Fibroblast of mammary gland (primary cell): ENCODE measurements at regions not wholly inside any gene's neighbourhood (a gene's known extent, or its start where the extent isn't known, plus 50 kb on each side); places are given as distances from the start of the nearest gene placed in this dataset.

Source experiments
- DNase-seq: peaks from one replicate; pipeline ENCODE4 v3.0.0-alpha.2; 2010; ENCODE audit warnings: low read depth
- H3K4me3 ChIP-seq: 2 replicates; pipeline ENCODE4 v1.5.1; 2011; ENCODE audit warnings: low read depth, mild to moderate bottlenecking, low read length, moderate library complexity; ENCODE audit not compliant: control insufficient read depth
- TF ChIP-seq, protein P1 (sequence below): conservative IDR thresholded peaks from 2 replicates; pipeline ENCODE4 v1.5.1; 2011; ENCODE audit warnings: low read depth, low read length, inconsistent platforms; ENCODE audit not compliant: control insufficient read depth, insufficient read depth

DNA sequence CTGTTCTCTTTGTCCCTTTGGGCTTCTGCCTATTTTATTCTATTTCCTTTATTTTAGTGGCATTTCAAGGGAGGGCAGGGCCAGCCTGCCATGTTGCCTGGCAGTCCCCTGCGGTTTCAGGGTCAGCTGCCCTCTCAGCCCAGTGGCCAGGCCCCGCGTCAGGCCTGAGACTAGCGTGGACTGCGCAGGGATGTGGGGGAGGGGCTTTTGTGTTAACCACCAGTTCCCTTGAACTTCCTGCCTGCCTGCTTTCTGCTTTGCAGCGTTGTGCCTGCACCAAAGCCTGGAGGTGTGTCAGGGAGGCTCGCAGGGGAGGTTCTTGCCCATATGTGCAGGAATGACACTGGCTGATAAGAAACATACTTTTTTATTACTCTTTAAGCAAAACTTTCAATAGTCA lies 157.6 kb downstream of the SLC35B3 start:
- no peak overlapping the region for H3K4me3 ChIP-seq

DNA sequence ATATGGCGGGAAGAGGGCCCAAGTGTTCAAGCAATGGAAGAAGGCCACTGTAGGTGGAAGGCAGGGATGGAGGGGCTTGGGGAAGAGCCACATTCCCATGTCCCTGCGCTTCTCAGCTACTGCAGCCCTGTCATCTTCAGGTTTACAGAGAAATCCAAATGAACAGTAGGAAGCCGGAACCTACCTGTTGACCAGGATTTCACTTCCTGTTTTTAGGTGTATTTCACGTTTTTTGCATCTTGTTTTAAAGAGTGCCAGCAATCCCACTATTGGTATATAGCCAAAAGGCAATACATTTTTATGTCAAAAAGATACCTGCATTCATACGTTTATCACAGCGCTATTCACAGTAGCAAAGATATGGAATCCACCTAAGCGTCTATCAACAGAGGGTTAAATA lies 159.2 kb downstream of the SLC35B3 start:
- TF ChIP-seq, protein P1, sequence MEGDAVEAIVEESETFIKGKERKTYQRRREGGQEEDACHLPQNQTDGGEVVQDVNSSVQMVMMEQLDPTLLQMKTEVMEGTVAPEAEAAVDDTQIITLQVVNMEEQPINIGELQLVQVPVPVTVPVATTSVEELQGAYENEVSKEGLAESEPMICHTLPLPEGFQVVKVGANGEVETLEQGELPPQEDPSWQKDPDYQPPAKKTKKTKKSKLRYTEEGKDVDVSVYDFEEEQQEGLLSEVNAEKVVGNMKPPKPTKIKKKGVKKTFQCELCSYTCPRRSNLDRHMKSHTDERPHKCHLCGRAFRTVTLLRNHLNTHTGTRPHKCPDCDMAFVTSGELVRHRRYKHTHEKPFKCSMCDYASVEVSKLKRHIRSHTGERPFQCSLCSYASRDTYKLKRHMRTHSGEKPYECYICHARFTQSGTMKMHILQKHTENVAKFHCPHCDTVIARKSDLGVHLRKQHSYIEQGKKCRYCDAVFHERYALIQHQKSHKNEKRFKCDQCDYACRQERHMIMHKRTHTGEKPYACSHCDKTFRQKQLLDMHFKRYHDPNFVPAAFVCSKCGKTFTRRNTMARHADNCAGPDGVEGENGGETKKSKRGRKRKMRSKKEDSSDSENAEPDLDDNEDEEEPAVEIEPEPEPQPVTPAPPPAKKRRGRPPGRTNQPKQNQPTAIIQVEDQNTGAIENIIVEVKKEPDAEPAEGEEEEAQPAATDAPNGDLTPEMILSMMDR: no peak
- H3K4me3 ChIP-seq: no peak overlapping the region
- no peak for DNase-seq

More for the DNA sequence above, 157.6 kb downstream of the SLC35B3 start:
- DNase-seq: no peak
- TF ChIP-seq, protein P1: no peak

DNA sequence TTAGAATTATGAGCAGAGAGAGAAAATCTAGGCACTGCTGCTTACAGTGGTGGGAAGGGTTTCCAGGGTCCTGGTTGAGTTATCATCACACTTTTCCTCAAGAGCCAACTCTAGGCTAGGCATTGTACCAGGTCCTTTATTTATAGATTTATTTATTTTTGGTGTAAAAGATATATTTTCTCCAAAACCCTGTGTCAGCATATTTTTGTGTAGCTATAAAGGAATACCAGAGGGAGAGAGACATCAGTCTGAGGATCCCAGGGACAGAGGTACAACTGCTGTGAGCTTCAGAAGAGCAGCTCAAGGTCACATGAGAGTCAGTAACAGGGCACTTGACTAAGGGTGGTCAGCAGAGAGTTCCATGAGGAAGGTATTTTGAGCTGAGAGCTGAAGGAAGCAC lies 159.7 kb downstream of the SLC35B3 start:
- DNase-seq: no peak
- TF ChIP-seq, protein P1: no peak
- H3K4me3 ChIP-seq: no peak overlapping the region

DNA sequence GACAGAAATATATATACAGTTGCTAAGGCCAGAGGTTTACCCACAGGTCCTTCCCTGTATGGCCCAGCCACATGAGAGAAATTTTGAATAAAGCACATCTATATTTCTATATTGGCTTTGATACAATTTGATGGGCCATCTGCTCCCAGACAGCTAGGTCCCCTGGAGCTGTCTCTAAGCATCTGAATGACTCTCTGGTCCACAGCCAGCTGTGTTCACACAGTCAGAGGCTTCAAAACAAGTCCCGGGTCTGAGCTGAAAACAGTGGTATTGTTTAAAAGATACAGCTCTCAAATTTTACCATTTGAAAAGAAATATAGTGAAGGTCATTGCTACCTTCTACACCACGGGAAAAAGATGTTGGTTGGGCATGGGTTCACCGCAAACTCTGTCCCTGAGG lies 161.1 kb downstream of the SLC35B3 start:
- H3K4me3 ChIP-seq: no peak overlapping the region
- TF ChIP-seq, protein P1: no peak
- no peak for DNase-seq

DNA sequence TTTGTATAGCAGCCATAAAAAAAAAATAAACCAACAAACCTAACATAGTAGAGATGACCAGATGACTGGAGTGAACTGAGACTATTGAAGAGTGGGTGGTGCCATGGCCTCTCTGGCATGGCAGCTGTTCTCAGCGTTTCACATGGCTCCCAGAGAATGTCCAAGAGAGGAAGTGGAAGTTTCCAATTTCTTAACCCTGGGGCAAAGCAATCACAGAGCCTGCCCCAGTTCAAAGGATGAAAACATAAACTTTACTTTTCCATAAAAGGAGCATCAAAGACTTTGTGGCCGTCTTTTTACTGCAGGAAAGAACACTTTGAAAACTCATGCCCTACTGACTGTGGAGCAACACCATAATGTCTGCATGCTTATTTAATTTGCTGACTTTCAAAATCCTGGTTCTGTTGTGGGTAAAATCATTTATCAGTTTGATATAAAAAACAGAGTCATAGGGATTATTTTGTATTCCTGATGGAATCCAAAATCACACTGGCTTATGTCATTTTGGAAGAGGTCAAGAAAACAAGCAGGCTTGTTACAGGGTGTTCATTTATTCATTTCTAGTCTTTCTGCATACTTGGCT lies 165.4 kb downstream of the SLC35B3 start:
- H3K4me3 ChIP-seq: no peak overlapping the region
- TF ChIP-seq, protein P1: no peak
- DNase-seq: no peak

DNA sequence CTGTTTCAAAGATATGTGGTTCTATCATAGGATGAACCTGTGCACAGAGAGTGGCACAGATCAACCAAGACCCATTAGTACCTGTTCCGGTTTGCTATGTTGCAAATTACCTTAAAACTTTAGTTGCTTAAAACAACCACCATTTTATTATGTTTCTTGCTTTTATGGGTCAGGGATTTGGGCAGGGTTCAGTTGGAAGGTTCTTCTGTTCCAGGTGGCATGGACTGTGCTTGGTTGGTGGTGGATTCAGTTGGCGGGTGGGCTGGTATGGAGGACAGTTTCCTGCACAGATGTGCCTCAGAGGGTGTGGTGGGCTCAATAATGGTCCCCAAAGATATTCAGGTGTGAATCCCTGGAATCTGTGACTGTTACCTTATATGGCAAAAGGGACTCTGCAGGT lies 166.3 kb downstream of the SLC35B3 start:
- TF ChIP-seq, protein P1: no peak
- DNase-seq: no peak
- no peak overlapping the region for H3K4me3 ChIP-seq

DNA sequence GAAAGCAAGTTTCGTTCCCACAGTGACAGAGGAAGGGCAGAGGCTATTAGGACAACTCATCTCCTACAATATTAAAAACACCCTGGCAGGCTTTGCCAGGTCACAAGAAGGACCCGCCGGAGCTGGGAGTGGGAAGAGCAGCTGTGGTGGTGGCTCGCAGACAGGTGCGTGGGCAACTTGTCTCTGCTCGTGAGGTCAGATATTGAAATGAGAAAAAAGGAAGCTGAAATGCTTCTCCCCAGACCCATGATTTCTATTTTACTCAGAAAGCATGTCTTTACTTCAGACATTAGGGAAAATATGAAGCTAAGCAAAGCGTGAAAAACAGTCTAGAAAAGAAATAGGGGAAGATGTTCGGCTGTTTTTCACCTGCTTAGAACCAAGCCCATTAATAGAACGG lies 166.3 kb upstream of the EEF1E1 start:
- DNase-seq: no peak
- TF ChIP-seq, protein P1: no peak
- no peak overlapping the region for H3K4me3 ChIP-seq
